GM13977 (cell line): ENCODE measurements at regions not wholly inside any gene's neighbourhood (a gene's known extent, or its start where the extent isn't known, plus 50 kb on each side); places are given as distances from the start of the nearest gene placed in this dataset.

Experiments used
- DNase-seq: peaks from one replicate; pipeline ENCODE4 v3.0.0; 2012; ENCODE audit warnings: low spot score
- in situ Hi-C: fragments of 300-500 bp; cut with MboI; formaldehyde crosslinking; loops from one replicate; pipeline ENCODE4 v1.12.0; 2022; ENCODE audit warnings: low sequenced_read_pairs, low pct_unique_long_range_greater_than_20kb, mixed read lengths, inconsistent platforms; ENCODE audit not compliant: unreplicated experiment
- TF ChIP-seq, protein P1 (sequence below): IDR thresholded peaks from 2 replicates; pipeline ENCODE4 v1.5.1; 2012; ENCODE audit warnings: mild to moderate bottlenecking, control low read depth; ENCODE audit not compliant: insufficient read depth; ENCODE audit errors: extremely low read depth, missing control alignments

DNA sequence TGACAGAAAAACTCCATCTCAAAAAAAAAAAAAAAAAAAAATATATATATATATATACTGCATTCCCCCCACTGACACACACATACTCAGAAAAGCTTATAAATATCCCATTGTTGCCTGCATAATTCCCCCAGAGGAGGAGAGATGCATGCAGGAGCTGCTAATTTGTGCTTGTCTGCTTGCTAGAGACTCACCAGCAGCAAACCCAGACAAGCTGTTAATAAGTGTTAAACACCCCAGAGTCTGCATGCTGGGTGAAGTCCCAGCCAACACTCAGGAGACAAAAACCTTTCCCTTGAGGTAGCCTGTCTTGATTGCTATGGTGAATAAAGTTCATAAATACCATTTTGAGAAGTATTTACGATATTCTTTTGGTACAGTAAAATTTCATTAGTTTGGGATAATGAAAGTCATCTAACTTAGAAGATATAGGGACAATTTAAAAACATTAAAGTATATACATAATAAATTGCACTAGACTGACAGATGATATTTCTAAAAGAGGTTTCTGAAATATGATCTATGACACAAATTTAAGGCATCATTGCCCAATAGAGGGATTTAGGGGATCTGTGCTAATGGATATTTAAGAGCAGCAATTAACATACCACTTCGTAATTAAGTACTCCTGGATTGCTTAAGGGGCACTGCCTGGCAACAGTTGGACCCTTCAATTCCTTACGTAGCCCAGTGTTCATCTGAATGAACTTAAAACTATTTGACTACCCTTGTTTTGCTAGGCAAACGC lies 400.0 kb upstream of the C2CD4B start:
- in situ Hi-C loops: no loop called here
- DNase-seq: no peak
- TF ChIP-seq, protein P1, sequence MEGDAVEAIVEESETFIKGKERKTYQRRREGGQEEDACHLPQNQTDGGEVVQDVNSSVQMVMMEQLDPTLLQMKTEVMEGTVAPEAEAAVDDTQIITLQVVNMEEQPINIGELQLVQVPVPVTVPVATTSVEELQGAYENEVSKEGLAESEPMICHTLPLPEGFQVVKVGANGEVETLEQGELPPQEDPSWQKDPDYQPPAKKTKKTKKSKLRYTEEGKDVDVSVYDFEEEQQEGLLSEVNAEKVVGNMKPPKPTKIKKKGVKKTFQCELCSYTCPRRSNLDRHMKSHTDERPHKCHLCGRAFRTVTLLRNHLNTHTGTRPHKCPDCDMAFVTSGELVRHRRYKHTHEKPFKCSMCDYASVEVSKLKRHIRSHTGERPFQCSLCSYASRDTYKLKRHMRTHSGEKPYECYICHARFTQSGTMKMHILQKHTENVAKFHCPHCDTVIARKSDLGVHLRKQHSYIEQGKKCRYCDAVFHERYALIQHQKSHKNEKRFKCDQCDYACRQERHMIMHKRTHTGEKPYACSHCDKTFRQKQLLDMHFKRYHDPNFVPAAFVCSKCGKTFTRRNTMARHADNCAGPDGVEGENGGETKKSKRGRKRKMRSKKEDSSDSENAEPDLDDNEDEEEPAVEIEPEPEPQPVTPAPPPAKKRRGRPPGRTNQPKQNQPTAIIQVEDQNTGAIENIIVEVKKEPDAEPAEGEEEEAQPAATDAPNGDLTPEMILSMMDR: no peak

DNA sequence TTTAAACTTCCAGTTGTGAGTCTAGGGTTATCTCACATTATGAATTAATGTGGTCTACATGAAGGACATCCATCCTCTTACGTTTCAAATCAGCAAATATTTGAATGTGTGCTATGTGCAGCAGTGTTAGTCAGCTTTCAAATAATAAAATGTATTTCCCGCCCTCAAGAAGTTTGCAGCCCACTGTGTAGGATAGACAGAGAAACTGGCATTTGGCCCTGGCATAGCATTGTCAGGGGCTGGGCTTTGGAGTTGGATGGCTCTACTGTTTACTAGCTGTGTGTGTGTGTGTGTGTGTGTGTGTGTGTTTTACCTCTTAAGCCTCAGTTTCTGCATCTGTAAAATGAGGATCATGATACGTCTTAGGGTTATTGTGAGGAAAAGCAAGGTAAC lies 400.5 kb upstream of the C2CD4B start:
- TF ChIP-seq, protein P1: no peak
- in situ Hi-C loops: no loop called here
- DNase-seq: no peak

DNA sequence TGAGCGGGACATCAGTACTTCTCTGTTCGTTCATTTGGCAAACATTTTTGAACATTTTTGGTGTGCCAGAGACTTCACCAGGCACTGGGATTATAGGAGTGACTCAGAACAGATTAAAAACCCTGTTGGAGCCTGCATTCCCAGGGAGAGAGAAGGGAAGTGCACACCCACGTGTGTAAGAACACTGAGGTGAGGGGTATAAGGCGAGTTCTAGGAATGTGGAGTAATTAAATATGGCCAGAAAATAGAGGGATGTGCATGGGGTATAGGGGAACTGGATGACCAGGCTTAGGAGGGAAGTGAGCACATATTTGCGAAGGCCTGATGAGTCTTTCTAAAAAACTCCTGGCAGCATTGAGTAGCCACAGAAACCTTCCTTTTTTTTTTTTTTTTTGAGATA lies 401.2 kb upstream of the C2CD4B start:
- in situ Hi-C loops: no loop called here
- TF ChIP-seq, protein P1: no peak

DNA sequence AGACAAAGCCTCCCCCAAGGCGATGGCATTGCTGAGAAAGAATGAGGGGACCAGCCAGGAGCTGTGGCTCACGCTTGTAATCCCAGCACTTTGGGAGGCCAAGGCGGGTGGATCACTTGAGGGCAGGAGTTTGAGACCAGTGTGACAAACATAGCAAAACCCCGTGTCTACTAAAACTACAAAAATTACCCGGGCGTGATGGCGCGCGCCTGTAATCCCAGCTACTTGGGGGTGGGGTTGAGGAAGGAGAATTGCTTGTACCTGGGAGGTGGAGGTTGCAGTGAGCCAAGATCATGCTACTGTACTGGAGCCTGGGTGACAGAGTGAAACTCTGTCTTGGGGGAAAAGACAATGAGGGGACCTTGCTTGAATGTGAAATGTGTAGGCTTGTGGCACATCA lies 402.4 kb upstream of the C2CD4B start:
- TF ChIP-seq, protein P1: no peak
- in situ Hi-C loops: no loop called here
- no peak for DNase-seq

More for the DNA sequence above, 401.2 kb upstream of the C2CD4B start:
- no peak for DNase-seq

DNA sequence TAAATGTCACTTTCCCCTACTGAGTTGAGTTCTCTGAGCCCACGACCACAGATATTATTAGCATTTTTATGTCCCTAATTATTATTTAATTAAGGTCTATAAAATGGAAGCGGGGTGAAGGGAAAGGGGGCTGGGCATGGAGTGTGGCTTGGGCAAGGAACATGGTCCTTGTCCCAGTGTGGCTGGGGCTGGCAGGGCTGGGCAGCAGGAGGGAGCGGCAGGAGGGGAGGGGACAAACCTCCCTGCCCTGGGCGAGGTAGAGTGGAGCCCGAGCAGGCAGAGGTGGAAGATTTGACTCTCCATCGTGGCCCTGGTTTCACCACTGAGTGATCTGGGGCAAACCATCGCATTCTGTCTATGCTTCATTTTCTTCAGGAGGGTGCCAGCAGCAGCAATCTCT lies 402.9 kb upstream of the C2CD4B start:
- in situ Hi-C loops: no loop called here
- no peak for DNase-seq
- TF ChIP-seq, protein P1: no peak

DNA sequence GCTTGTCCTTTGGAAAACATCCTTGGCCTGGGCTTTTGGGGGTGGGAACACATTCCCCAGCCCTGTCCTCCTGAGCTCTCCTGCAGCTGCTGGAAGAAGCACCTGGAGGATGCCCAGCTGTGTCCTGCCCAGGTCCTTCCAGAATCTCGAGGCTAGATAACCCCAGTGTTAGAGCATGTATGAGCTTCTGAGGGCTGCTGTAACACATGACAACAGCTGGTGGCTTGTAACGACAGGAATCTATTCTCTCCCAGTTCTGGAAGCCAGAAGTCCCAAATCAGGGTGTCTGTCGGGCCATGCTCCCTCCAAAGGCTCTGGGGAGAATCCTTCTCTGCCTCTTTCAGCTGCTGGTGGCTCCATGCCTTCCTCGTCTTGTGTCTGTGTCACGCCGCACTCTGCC lies 403.6 kb upstream of the C2CD4B start:
- TF ChIP-seq, protein P1: no peak
- in situ Hi-C loops: no loop called here
- DNase-seq: no peak
